SK-N-SH treated with all-trans-retinoic acid at 6 μM for 48 hours (cell line): ENCODE measurements at regions not wholly inside any gene's neighbourhood (a gene's known extent, or its start where the extent isn't known, plus 50 kb on each side); places are given as distances from the start of the nearest gene placed in this dataset.

Experiments
- CREB5 ChIP-seq: fragments of 250-450 bp; sonication (Bioruptor Pico); IDR thresholded peaks from 2 replicates; pipeline ENCODE4 v1.5.1; 2020; ENCODE audit warnings: low read depth, mild to moderate bottlenecking, moderate library complexity
- CSDC2 ChIP-seq: fragments of 250-450 bp; sonication (Bioruptor Pico); IDR thresholded peaks from 2 replicates; pipeline ENCODE4 v1.5.0; 2020; ENCODE audit warnings: mild to moderate bottlenecking, moderate library complexity
- CSRNP3 ChIP-seq: fragments of 250-450 bp; sonication (Bioruptor Pico); IDR thresholded peaks from 2 replicates; pipeline ENCODE4 v1.5.1; 2021; ENCODE audit warnings: mild to moderate bottlenecking, moderate library complexity
- ESRRG ChIP-seq: fragments of 250-450 bp; sonication (Bioruptor Pico); IDR thresholded peaks from 2 replicates; pipeline ENCODE4 v1.6.1; 2021; ENCODE audit warnings: mild to moderate bottlenecking
- OSR1 ChIP-seq: fragments of 250-450 bp; sonication (Bioruptor Pico); IDR thresholded peaks from 2 replicates; pipeline ENCODE4 v1.8.0; 2022; ENCODE audit warnings: moderate library complexity, mild to moderate bottlenecking, inconsistent platforms
- PATZ1 ChIP-seq: fragments of 250-450 bp; sonication (Bioruptor Pico); IDR thresholded peaks from 2 replicates; pipeline ENCODE4 v1.8.0; 2020; ENCODE audit warnings: mild to moderate bottlenecking, moderate library complexity, borderline replicate concordance
- PPARA ChIP-seq: fragments of 250-450 bp; sonication (Bioruptor Pico); IDR thresholded peaks from 2 replicates; pipeline ENCODE4 v1.5.0; 2020; ENCODE audit warnings: mild to moderate bottlenecking, borderline replicate concordance
- SNAI2 ChIP-seq: fragments of 250-450 bp; sonication (Bioruptor Pico); IDR thresholded peaks from 2 replicates; pipeline ENCODE4 v1.5.0; 2020; ENCODE audit warnings: mild to moderate bottlenecking, moderate library complexity
- TOX ChIP-seq: fragments of 250-450 bp; sonication (Bioruptor Pico); IDR thresholded peaks from 2 replicates; pipeline ENCODE4 v1.8.0; 2021; ENCODE audit warnings: mild to moderate bottlenecking, moderate library complexity, borderline replicate concordance
- ZC3H10 ChIP-seq: fragments of 250-450 bp; sonication (Bioruptor Pico); IDR thresholded peaks from 2 replicates; pipeline ENCODE4 v1.5.1; 2021; ENCODE audit warnings: mild to moderate bottlenecking, moderate library complexity
- ZFP3 ChIP-seq: fragments of 250-450 bp; sonication (Bioruptor Pico); IDR thresholded peaks from 2 replicates; pipeline ENCODE4 v1.5.0; 2020; ENCODE audit warnings: mild to moderate bottlenecking, moderate library complexity
- ZFP30 ChIP-seq: fragments of 450-650 bp; formaldehyde crosslinking; IDR thresholded peaks from 2 replicates; pipeline ENCODE4 v1.5.0; 2022; ENCODE audit warnings: mild to moderate bottlenecking, moderate library complexity
- ZNF70 ChIP-seq: fragments of 450-650 bp; formaldehyde crosslinking; IDR thresholded peaks from 2 replicates; pipeline ENCODE4 v1.5.0; 2020; ENCODE audit warnings: mild to moderate bottlenecking, moderate library complexity
- ZNF8 ChIP-seq: fragments of 450-650 bp; formaldehyde crosslinking; IDR thresholded peaks from 2 replicates; pipeline ENCODE4 v1.5.0; 2020; ENCODE audit warnings: mild to moderate bottlenecking, moderate library complexity

GRCh38 chr15:72979791-72980190 lies 72.5 kb upstream of the NEO1 start:
- TF ChIP-seq PATZ1 (CRISPR knock-in tag), result no peak
- no peak for TF ChIP-seq ZFP3 (CRISPR knock-in tag)
- TF ChIP-seq ZNF70 (CRISPR knock-in tag), result no peak
- no peak for TF ChIP-seq CSRNP3 (CRISPR knock-in tag)
- no peak for TF ChIP-seq ESRRG (CRISPR knock-in tag)
- no peak for TF ChIP-seq ZC3H10
- no peak for TF ChIP-seq TOX (CRISPR knock-in tag)
- TF ChIP-seq ZFP30, result no peak
- no peak for TF ChIP-seq ZNF8 (CRISPR knock-in tag)
- TF ChIP-seq CREB5 (CRISPR knock-in tag), result no peak
- TF ChIP-seq PPARA, result no peak
- TF ChIP-seq OSR1 (CRISPR knock-in tag), result no peak
- TF ChIP-seq CSDC2 (CRISPR knock-in tag), result no peak
- no peak for TF ChIP-seq SNAI2 (CRISPR knock-in tag)
